Fibroblast of peridontal ligament (primary cell): ENCODE measurements at regions not wholly inside any gene's neighbourhood (a gene's known extent, or its start where the extent isn't known, plus 50 kb on each side); places are given as distances from the start of the nearest gene placed in this dataset.
A peak's percentile ranks its signal among the peaks of the same experiment; 100 is the strongest.
"Not testable (repeated sequence)": the region's sequence is repeated elsewhere in the genome, so short reads cannot be mapped to it uniquely, and the experiment has no call there.

Experiments
- DNase-seq: peaks from one replicate; pipeline ENCODE4 v3.0.0-alpha.2; 2010; ENCODE audit errors: extremely low read depth

DNA sequence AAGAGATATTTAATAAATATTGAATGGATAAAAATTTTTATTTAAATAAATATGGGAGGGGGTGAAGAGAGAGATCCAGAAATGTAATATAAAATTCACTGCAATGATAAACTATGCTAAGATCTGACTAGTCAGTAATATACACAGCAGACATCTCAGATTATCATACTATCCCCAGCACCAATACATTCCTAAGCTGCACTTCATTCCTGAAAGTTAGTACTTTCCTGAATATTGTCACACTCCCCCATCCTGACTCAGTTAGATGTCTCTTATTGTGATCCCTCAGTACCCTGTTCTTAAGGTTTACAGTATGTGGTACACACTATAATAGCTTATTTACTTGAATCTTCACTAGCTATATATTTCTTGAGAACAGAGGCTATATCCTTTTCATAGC, 88.3 kb upstream of the KCNQ5 start:
- DNase-seq = no peak

DNA sequence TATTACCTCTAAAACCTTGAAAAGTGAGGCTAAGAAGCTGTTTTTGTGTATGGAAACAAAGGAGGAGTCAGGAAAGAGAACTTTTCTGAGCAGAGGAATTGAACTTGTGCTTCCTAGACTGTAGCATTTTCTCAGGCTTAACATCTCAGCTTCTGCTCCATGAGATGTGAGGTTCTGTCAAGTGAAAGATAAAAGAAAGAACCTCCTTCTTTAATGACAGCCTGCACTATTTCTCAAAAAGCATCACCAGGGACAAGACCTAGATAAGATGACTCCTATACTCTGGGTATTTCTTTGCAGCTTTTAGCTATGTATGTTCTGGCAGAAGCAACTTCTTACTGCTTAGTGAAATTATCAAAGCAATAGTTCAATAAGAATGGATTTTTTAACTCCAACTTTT, 87.6 kb upstream of the KCNQ5 start:
- DNase-seq = no peak

DNA sequence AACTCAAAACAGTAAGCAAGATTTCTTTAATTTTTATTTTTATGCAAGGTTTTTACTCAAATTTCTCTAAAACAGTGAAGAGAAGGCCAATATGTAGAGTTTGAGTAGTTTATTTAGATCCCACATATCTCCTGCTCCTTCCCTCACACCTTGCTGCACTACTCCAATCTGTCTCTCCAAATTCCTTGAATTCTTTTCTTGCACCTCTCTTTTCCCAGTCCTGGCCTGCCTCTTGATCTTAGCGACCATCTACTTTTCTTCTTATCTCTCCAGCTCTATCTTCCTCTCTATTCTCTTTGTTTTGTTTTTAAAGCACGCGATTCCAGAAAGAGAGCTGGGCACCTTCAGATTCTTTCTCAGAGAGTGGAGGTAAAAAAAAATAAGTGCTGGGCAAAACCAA, 86.7 kb upstream of the KCNQ5 start:
- DNase-seq = no peak

DNA sequence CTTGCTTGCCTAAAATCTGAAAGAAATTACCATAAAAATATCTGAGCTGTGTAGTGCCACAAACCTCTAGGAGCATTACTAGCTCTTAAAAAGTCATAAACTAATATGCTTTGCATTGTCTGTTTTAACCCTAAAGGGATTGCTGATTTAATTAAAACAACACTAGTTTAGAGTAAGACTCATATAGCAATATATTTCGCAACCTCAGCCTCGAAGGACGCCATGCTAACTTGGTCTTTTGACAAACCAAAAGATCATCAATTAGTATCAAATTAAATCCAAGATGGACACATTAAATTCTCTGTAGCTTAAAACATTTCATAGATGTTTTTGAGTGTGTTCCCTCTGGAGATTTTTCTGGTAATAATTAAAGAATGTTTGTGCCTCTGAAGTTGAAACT, 74.8 kb upstream of the KCNQ5 start:
- DNase-seq = no peak

DNA sequence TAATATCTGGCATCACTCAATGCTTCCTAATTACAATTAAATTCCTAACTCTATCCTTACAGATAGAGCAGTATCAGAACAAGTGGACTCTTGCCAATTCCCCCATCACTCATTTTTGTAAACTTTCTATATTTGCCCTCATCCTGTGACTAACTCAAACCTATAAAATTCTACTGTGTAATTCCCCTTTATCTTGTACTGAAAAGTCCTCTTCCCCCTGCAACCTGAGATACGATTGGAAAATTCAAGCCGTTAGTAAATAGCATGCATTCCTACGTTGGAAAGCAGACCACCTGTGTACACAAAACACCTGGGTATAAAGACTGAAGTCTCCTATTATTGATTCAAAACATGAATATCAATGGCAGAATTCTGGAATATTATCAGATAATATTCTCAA, 70.4 kb upstream of the KCNQ5 start:
- DNase-seq = no peak

DNA sequence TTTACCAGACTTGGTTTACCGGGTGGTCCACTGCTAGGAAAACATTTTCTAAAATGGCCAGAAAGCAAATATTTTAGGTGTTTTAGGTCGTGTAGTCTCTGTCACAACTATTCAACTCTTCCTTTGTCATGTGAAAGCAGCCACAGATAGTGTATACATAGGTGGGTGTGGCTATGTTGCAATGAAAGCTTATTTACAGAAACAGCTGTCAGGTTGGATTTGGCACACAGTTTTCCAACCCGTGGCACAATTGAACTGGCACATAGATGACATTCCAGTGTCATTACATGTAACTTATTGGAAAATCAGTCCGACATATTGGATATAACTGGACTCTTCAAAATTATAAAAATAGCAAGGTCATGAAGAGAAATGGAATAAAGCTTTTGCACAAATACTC, 68.9 kb upstream of the KCNQ5 start:
- peak; percentile 55 for DNase-seq

DNA sequence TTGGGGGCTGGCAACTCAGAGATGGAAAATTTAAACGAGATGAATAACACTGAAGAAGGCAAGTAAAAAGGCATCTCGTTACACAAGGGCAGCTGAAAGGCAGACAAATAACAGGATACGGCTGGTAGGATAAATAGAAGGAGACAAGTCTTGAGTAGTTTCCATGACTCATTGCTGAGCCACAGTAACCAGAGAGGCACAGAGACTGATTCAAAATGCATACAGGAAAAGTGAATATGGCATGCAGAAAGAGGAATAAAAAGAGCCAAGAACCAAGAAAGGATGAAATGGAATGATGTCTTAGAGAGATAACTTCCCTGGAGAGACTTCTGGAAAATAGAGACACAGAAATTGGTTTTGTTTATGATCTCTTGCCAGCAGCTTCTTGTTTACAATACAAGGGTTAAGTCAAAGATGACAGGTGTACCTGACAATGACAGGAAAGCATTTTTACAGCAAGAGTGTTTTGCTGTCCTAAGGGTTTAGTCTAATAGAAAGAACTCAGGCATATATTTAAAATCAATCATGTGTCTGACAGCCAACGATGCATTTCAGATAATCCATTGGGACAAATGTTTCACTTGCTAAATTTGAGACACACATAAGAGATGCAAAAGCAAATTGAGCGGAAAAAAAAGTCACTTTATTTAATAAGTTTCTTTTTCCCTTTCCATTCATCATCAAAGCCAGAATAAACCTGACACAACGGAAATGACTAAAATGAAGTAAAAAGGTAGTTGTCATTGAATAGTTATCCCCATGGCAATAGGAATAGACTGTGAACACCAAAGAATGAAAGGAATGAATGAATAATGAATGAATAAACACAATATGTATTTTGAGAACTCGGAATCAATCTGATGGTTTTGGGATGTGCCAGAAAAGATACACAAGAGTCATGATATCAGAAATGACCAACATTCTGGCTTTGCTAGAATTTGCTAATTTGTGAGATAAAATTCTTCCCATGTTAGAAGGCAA, 68.0 kb upstream of the KCNQ5 start:
- peak; percentile 85 for DNase-seq

DNA sequence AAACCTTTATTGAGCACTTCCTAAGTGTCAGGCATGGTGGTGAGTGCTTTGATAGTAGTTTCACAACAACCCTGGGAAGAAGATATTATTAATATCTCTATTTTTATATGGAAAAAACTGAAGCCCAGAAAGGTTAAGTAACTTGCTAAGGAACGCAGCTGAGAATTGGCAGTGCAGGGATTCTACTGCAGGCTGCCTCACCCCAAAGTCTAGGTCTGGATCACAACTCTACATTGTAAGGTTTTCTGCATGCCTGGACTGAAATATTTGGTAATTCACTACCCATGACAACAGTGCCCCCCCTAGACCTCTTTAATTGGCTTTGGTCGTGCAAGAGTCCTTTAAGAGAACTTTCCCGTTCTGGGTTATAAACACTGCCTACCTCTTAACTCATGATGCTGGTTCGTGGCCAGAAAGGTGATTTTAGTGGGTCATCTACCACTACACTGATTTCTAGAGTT, 67.1 kb upstream of the KCNQ5 start:
- DNase-seq = no peak

DNA sequence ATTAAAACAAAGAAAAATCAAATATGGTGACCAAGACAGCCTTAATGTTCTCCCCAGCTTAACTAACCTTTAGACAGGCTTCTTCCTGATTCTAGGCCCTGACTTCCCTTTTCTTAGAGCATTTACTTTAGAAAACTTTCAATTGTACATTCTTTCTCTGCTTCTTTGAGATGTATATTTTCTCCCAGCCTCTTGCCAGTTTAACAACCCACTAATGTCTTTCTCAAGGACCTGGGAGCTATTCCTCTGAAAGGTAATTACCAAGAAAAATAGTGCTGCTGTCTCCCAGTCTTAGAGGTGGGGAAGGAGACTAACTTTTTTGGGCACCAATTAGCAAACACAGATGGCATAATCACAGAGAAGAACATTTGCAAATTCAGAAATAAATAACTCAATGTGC, 62.8 kb upstream of the KCNQ5 start:
- DNase-seq = no peak

DNA sequence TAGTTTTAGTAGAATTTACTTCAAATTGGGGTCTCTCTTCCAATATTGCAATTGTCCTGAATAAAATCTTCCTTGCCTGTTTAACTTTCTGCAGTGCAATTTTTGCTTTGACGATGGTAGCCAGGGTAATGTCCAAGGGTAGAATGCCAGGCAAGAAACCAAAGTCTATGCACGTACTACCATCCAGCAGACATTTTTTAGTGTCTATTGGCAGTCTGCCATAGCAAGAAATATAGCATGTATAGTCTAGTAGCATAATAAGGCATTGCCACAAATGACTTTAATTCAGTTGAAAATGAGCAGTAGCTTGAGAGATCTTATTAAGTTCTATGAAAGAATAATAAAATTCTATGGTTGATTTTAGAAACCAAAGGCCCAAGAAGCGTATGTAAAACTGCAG, 62.3 kb upstream of the KCNQ5 start:
- DNase-seq = no peak

DNA sequence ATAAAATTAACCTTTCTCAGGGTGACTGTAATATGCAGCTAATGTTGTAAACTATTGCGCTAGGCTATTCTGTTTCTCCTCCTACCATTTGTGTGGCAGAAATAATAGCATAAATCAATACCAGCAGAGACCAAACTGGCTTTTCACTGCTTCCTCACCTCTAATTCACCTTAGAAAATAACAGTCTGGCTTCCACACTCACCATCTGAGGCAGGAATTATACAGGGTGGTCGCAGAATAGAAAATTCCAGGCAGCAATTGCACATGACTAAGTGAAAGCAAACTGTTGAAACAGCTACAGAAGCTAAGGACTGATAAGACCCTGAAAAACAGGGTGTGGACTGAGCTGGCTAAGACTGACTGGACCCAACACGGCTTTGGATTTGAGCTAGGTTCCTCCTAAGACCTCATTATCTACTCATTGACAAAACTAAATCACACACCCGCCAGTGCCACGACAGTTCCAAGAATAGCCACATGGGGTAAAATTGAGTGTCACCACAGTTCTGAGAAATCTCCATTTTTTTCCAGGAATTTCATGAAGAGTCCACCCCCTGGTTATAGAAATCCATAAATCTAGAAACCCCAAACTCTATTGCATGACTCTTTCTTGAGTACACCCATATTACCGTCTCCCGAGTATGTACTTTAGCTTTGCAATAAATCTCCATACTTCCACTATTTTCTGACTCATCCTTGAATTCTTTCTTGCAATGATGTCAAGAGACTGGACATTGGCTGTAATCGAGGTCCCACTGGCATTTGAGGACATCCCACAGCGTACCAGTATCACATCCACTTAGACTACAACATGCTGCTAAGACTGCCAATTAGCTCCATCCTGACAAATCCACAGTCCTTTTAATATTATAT, 60.9 kb upstream of the KCNQ5 start:
- no peak for DNase-seq

DNA sequence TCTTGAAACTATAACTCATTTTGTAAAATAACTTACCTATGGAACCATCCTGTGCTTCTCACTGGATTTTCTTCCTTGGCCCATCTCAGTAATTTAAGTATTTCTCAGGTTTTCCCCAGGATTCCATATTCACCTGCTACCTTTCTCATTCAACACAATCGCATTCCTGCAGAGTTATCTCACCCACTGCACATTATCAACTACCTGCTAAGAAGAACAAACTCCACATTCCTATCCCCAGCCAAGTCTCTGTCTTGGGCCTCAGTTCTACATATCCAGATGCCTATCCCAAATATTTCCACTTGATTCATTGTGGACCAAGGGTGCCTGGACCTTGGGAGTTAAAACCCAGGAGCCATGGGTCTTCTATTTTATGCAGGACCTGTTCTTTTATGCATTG, 60.2 kb upstream of the KCNQ5 start:
- DNase-seq = no peak

DNA sequence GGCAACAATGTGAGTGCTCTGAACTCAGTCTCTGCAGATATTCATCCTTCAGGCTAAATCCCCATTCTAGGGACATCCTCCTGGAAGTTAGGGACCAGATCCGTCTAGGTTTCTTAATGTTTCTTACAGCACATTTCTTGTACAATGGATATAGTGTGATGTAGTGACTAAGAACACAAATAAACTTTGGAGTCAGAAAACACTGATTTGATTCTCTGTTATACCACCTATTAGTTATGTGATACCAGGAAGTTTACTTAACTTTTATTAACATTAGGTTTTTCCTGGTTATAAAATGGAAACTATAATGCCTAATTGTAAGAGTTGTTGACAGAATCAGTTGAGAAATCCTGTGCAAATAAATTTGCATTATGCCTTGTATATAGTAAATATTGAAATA, 57.6 kb upstream of the KCNQ5 start:
- DNase-seq = no peak

DNA sequence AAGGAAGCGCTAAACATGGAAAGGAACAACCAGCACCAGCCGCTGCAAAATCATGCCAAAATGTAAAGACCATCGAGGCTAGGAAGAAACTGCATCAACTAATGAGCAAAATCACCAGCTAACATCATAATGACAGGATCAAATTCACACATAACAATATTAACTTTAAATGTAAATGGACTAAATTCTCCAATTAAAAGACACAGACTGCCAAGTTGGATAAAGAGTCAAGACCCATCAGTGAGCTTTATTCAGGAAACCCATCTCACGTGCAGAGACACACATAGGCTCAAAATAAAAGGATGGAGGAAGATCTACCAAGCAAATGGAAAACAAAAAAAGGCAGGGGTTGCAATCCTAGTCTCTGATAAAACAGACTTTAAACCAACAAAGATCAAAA, 49.9 kb upstream of the KCNQ5 start:
- DNase-seq = not testable (repeated sequence)
